AG09319 (cell line): ENCODE measurements at regions not wholly inside any gene's neighbourhood (a gene's known extent, or its start where the extent isn't known, plus 50 kb on each side); places are given as distances from the start of the nearest gene placed in this dataset.

Source experiments
- DNase-seq: peaks from one replicate; pipeline ENCODE4 v3.0.0-alpha.2; 2010; ENCODE audit warnings: low read depth; ENCODE audit errors: extremely low read depth
- CTCF ChIP-seq: IDR thresholded peaks from 2 replicates; pipeline ENCODE4 v1.5.1; 2011; ENCODE audit warnings: low read depth, mild to moderate bottlenecking, inconsistent platforms, low read length, moderate library complexity

- TF ChIP-seq CTCF, result peak; percentile 78
- DNase-seq, result no peak
These were observed 102.7 kb downstream of the ZNF281 start for GRCh38 chr1:200306944-200307754.

- no peak for TF ChIP-seq CTCF
- DNase-seq, result no peak
These were observed 104.0 kb downstream of the ZNF281 start for GRCh38 chr1:200305806-200306205.

- no peak for DNase-seq
- no peak for TF ChIP-seq CTCF
These were observed 105.7 kb downstream of the ZNF281 start for GRCh38 chr1:200304171-200304570.

GRCh38 chr1:200302921-200303290 is 106.9 kb downstream of the ZNF281 start:
- no peak for DNase-seq
- TF ChIP-seq CTCF, result no peak

GRCh38 chr1:200302192-200302920 is 107.5 kb downstream of the ZNF281 start:
- no peak for DNase-seq
- no peak; the same call in none of the 2 replicates for TF ChIP-seq CTCF

- DNase-seq, result no peak
- no peak for TF ChIP-seq CTCF
These were observed 108.7 kb downstream of the ZNF281 start for GRCh38 chr1:200301152-200301551.

GRCh38 chr1:200299571-200299970 is 110.3 kb downstream of the ZNF281 start:
- no peak for TF ChIP-seq CTCF
- DNase-seq, result no peak
